Kidney (tissue), 13 donors: ENCODE measurements at regions not wholly inside any gene's neighbourhood (a gene's known extent, or its start where the extent isn't known, plus 50 kb on each side); places are given as distances from the start of the nearest gene placed in this dataset.
"Not testable (repeated sequence)": the region's sequence is repeated elsewhere in the genome, so short reads cannot be mapped to it uniquely, and the experiment has no call there.

ENCODE experiments used
- DNase-seq, 5 donors: peaks; one replicate each; pipeline ENCODE4 v3.0.0-alpha.2; 2013 to 2020
- FAIRE-seq: peaks from 2 replicates; lab custom pipeline; 2012; peaks lifted over from hg19 to GRCh38; lab: Jason Lieb, UNC
- H3K27ac ChIP-seq, 2 donors: one replicate each; pipeline ENCODE4 v1.7.0; 2013; ENCODE audit warnings: low read depth in 2 of 2, low read length in 2 of 2, inconsistent platforms in 1 of 2
- H3K27me3 ChIP-seq: one replicate; pipeline ENCODE4 v1.7.1; 2013; ENCODE audit warnings: low read length, inconsistent platforms; ENCODE audit not compliant: control insufficient read depth, insufficient read depth
- H3K36me3 ChIP-seq, 3 donors: one replicate each; pipeline versions ENCODE4 v1.7.0 to v1.7.1; 2013; ENCODE audit warnings: low read length in 3 of 3, control low read depth in 1 of 3, inconsistent platforms in 1 of 3; ENCODE audit not compliant: insufficient read depth in 3 of 3, control insufficient read depth in 2 of 3
- H3K4me1 ChIP-seq, 3 donors: one replicate each; pipeline versions ENCODE4 v1.7.0 to v1.7.1; 2013; ENCODE audit warnings: low read length in 3 of 3, inconsistent platforms in 1 of 3, low read depth in 1 of 3; ENCODE audit not compliant: control insufficient read depth in 2 of 3, insufficient read depth in 2 of 3
- H3K4me3 ChIP-seq, 3 donors: one replicate each; pipeline versions ENCODE4 v1.7.0 to v1.8.1; 2013; ENCODE audit warnings: low read length in 3 of 3, control low read depth in 1 of 3, inconsistent platforms in 1 of 3
- H3K9ac ChIP-seq, 3 donors: one replicate each; pipeline versions ENCODE4 v1.7.0 to v1.7.1; 2013; ENCODE audit warnings: low read length in 3 of 3, control low read depth in 1 of 3, inconsistent platforms in 1 of 3
- H3K9me3 ChIP-seq, 3 donors: one replicate each; pipeline versions ENCODE4 v1.7.0 to v1.7.1; 2013; ENCODE audit warnings: low read length in 3 of 3, control low read depth in 1 of 3, inconsistent platforms in 1 of 3; ENCODE audit not compliant: control insufficient read depth in 2 of 3, insufficient read depth in 1 of 3
- intact Hi-C: fragments of 100-400 bp; cut with DNase I; formaldehyde crosslinking; loops from one replicate; pipeline ENCODE4 v1.11.1; 2022
- TF ChIP-seq, protein P1 (sequence below): IDR thresholded peaks from 3 replicates; pipeline ENCODE4 v1.5.1; 2012; ENCODE audit warnings: mild to moderate bottlenecking, moderate library complexity, borderline replicate concordance; ENCODE audit not compliant: insufficient read depth; ENCODE audit errors: extremely low read depth
- donor health status: control.
- donor health status: control.
- donor health status: control.
- donor health status: control.
- donor health status: control.
- donor health status: DM: yes; HTN: yes; CAD: no.
- donor health status: Normal renal cell carcinoma (clear cell type).

DNA sequence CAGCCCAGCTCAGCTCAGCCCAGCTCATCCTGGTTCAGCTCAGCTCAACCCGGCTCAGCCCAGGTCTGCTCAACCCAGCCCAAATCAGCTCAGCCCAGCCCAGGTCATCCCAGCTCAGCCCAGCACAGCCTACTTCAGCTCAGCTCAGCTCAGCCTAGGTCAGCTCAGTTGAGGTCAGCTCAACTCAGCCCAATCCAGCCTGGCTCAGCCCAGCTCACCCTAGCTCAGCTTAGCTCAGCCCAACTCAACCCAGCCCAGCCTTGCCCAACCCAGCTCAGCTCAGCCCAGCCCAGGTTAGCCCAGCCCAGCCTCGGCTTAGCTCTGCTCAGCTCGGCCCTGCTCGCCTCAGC, 332.3 kb downstream of the TMEM121 start:
- TF ChIP-seq, protein P1, sequence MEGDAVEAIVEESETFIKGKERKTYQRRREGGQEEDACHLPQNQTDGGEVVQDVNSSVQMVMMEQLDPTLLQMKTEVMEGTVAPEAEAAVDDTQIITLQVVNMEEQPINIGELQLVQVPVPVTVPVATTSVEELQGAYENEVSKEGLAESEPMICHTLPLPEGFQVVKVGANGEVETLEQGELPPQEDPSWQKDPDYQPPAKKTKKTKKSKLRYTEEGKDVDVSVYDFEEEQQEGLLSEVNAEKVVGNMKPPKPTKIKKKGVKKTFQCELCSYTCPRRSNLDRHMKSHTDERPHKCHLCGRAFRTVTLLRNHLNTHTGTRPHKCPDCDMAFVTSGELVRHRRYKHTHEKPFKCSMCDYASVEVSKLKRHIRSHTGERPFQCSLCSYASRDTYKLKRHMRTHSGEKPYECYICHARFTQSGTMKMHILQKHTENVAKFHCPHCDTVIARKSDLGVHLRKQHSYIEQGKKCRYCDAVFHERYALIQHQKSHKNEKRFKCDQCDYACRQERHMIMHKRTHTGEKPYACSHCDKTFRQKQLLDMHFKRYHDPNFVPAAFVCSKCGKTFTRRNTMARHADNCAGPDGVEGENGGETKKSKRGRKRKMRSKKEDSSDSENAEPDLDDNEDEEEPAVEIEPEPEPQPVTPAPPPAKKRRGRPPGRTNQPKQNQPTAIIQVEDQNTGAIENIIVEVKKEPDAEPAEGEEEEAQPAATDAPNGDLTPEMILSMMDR = no peak
- no peak overlapping the region for H3K27ac ChIP-seq
- H3K36me3 ChIP-seq = no peaks in the 10 kb centered on the region
- H3K27me3 ChIP-seq = no peaks in the 10 kb centered on the region
- intact Hi-C loops = no loop called here
- H3K4me1 ChIP-seq = no peaks in the 10 kb centered on the region
- H3K9ac ChIP-seq = no peak overlapping the region
- DNase-seq = no peak
- no peak for FAIRE-seq
- H3K4me3 ChIP-seq = no peak overlapping the region
- H3K9me3 ChIP-seq = no peaks in the 10 kb centered on the region

GRCh38 chr14:105859073-105859716, 332.8 kb downstream of the TMEM121 start:
- H3K9me3 ChIP-seq, FAIRE-seq, H3K27me3 ChIP-seq, H3K4me1 ChIP-seq, H3K9ac ChIP-seq, H3K27ac ChIP-seq, H3K4me3 ChIP-seq, intact Hi-C loops, H3K36me3 ChIP-seq: not testable (repeated sequence)
- DNase-seq = peak in 1 of 5 donors; percentile 11

- Histone ChIP-seq H3K4me3 (no peak overlapping the region), H3K27ac (no peak overlapping the region), H3K4me1 (no peaks in the 10 kb centered on the region), H3K9me3 (no peaks in the 10 kb centered on the region), H3K27me3 (no peaks in the 10 kb centered on the region), H3K9ac (no peak overlapping the region), H3K36me3 (no peaks in the 10 kb centered on the region)
- intact Hi-C loops = no loop called here
- TF ChIP-seq, protein P1 = no peak
- FAIRE-seq = no peak
- DNase-seq = peak in 2 of 5 donors; percentile 16 to 63
Measured at GRCh38 chr14:105859717-105860614, 333.6 kb downstream of the TMEM121 start.
